Calu3 (cell line): ENCODE measurements at regions not wholly inside any gene's neighbourhood (a gene's known extent, or its start where the extent isn't known, plus 50 kb on each side); places are given as distances from the start of the nearest gene placed in this dataset.

ENCODE experiments used
- BruUV-seq: library from RNA; stranded (reverse); fragments of 400-500 nt; replicated peaks from 2 replicates; lab custom pipeline; 2021; lab: Mats Ljungman, UMichigan
- CTCF ChIA-PET: fragments of 300-600 bp; sonication (Branson Sonifier 250); formaldehyde crosslinking; loops from one replicate; lab custom pipeline; 2022; ENCODE audit warnings: antibody characterized with exemption; lab: Charles Lee
- DNase-seq: peaks from one replicate; pipeline ENCODE4 v3.0.0; 2022
- H3K27ac Mint-ChIP-seq: one replicate; pipeline ENCODE4 v1.8.0; 2022; ENCODE audit warnings: mixed read lengths; ENCODE audit not compliant: unreplicated experiment
- H3K27me3 Mint-ChIP-seq: one replicate; pipeline ENCODE4 v1.8.0; 2022; ENCODE audit warnings: mixed read lengths; ENCODE audit not compliant: unreplicated experiment
- H3K36me3 Mint-ChIP-seq: one replicate; pipeline ENCODE4 v1.8.0; 2022; ENCODE audit warnings: mild to moderate bottlenecking, moderate library complexity, mixed read lengths; ENCODE audit not compliant: insufficient read depth, unreplicated experiment
- H3K4me1 Mint-ChIP-seq: one replicate; pipeline ENCODE4 v1.8.0; 2022; ENCODE audit warnings: mild to moderate bottlenecking, low read depth, mixed read lengths; ENCODE audit not compliant: unreplicated experiment
- H3K4me3 Mint-ChIP-seq: one replicate; pipeline ENCODE4 v1.8.0; 2022; ENCODE audit warnings: mild to moderate bottlenecking, low read depth, moderate library complexity, mixed read lengths; ENCODE audit not compliant: unreplicated experiment
- H3K9me3 Mint-ChIP-seq: one replicate; pipeline ENCODE4 v1.8.0; 2022; ENCODE audit warnings: low read depth, mixed read lengths; ENCODE audit not compliant: unreplicated experiment
- intact Hi-C: fragments of 100-400 bp; cut with micrococcal nuclease; formaldehyde crosslinking; loops from one replicate; pipeline ENCODE4 v1.10.0; 2022; ENCODE audit not compliant: unreplicated experiment
- TF ChIP-seq, protein P1 (sequence below): fragments of 200-600 bp; IDR thresholded peaks from one replicate; pipeline ENCODE4 v1.8.0; 2022; ENCODE audit warnings: antibody characterized with exemption; ENCODE audit not compliant: unreplicated experiment

DNA sequence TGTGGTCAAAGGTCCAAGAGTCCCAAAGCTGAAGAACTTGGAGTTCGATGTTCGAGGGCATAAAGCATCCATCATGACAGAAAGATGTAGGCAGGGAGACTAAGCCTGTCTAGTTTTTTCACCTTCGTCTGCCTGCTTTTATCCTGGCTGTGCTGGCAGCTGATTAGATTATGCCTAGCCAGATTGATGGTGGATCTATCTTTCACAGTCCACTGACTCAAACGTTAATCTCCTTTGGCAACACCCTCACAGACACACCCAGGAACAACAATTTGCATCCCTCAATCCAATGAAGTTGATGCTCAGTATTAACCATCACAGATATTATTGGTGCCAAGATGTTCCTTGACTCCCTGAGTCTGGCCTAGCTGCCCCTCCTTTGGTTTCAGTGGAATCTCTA lies 530.8 kb upstream of the CLINT1 start:
- H3K27ac Mint-ChIP-seq = no peak overlapping the region
- no TSS peak for BruUV-seq
- no peaks in the 10 kb centered on the region for H3K4me1 Mint-ChIP-seq
- H3K4me3 Mint-ChIP-seq = no peak overlapping the region
- intact Hi-C loops = no loop called here
- TF ChIP-seq, protein P1, sequence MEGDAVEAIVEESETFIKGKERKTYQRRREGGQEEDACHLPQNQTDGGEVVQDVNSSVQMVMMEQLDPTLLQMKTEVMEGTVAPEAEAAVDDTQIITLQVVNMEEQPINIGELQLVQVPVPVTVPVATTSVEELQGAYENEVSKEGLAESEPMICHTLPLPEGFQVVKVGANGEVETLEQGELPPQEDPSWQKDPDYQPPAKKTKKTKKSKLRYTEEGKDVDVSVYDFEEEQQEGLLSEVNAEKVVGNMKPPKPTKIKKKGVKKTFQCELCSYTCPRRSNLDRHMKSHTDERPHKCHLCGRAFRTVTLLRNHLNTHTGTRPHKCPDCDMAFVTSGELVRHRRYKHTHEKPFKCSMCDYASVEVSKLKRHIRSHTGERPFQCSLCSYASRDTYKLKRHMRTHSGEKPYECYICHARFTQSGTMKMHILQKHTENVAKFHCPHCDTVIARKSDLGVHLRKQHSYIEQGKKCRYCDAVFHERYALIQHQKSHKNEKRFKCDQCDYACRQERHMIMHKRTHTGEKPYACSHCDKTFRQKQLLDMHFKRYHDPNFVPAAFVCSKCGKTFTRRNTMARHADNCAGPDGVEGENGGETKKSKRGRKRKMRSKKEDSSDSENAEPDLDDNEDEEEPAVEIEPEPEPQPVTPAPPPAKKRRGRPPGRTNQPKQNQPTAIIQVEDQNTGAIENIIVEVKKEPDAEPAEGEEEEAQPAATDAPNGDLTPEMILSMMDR = no peak
- no peaks in the 10 kb centered on the region for H3K36me3 Mint-ChIP-seq
- CTCF ChIA-PET = no interaction called here
- no peak for DNase-seq
- H3K27me3 Mint-ChIP-seq = no peaks in the 10 kb centered on the region
- peaks cover 6% of the 10 kb centered on the region for H3K9me3 Mint-ChIP-seq

DNA sequence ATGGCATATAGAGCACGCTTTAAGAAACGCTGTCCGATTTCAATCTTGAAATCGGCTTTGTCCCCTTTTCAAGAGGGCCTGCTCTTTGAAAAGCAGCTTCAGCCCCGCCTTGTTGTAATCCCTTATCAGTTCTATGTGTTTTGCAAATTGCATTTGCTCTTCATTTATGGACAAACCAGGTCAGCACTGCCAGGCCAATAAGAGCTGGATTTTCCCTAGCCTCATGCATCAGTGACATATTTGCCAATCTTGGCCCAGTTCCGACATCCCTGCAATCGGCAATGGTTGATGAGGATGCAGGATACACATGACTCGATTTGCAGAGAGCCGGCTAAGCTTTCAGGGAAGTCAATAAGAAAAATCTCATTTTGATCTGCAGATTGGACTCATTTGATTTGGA lies 529.1 kb upstream of the CLINT1 start:
- no peaks in the 10 kb centered on the region for H3K4me1 Mint-ChIP-seq
- H3K27ac Mint-ChIP-seq = no peak overlapping the region
- H3K27me3 Mint-ChIP-seq = no peaks in the 10 kb centered on the region
- peaks cover 3% of the 10 kb centered on the region for H3K9me3 Mint-ChIP-seq
- no TSS peak for BruUV-seq
- TF ChIP-seq, protein P1 = no peak
- CTCF ChIA-PET = interaction anchor here (1.4 kb wide), 1 partner anchor 9 kb away, joined by 4 read pairs; no protein-coding TSS in a partner anchor
- intact Hi-C loops = no loop called here
- H3K4me3 Mint-ChIP-seq = no peak overlapping the region
- no peaks in the 10 kb centered on the region for H3K36me3 Mint-ChIP-seq
- DNase-seq = no peak

DNA sequence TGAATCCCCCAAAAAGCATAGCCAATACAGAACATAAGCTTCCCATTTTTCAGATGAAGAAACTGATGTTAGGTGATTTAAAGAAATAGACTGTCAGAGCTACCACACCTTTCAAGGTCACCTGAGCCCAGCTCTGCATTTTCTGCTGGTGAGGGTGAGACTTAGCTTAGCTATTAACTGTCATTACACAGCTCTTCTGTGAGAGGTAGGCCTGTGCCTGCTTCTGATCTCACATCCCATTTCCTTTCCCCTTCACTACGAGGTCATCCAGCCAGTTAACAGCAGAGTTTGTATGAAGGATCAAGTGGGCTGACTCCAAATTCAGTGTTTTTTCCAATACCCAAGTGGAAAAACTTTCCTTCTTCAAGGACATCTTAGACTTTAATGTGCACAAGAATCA lies 528.6 kb upstream of the CLINT1 start:
- intact Hi-C loops = no loop called here
- BruUV-seq = no TSS peak
- H3K9me3 Mint-ChIP-seq = peaks cover 3% of the 10 kb centered on the region

DNA sequence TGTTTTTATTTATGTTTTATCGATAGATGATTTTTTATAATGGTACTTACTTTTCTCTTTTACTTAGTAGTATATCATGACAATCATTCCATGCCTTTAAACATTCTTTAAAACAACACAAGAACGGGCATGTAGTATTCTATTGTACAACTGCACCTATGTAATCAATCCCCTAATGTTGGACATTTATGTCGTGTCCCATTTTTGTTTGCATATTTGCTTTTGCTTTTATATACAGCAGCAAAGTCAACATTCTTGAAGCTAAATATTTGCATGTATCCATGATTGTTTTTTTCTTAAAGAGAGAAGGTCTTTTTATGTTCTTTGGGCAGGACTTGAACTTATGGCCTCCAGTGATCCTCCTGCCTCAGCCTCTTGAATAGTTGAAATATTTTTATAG lies 527.0 kb upstream of the CLINT1 start:
- Mint-ChIP-seq H3K27me3 (no peaks in the 10 kb centered on the region), H3K36me3 (no peaks in the 10 kb centered on the region), H3K27ac (no peak overlapping the region), H3K9me3 (peaks cover 3% of the 10 kb centered on the region), H3K4me1 (no peaks in the 10 kb centered on the region), H3K4me3 (no peak overlapping the region)
- CTCF ChIA-PET = no interaction called here
- BruUV-seq = no TSS peak
- no peak for DNase-seq
- intact Hi-C loops = no loop called here
- TF ChIP-seq, protein P1 = no peak

More for the DNA sequence above, 528.6 kb upstream of the CLINT1 start:
- CTCF ChIA-PET = interaction anchor here (1.4 kb wide), 1 partner anchor 9 kb away, joined by 4 read pairs; no protein-coding TSS in a partner anchor
- Mint-ChIP-seq H3K36me3 (no peaks in the 10 kb centered on the region), H3K4me1 (no peaks in the 10 kb centered on the region), H3K4me3 (no peak overlapping the region), H3K27ac (no peak overlapping the region), H3K27me3 (no peaks in the 10 kb centered on the region)
- DNase-seq = no peak
- TF ChIP-seq, protein P1 = no peak
